ENCODE measurements at regions not wholly inside any gene's neighbourhood (a gene's known extent, or its start where the extent isn't known, plus 50 kb on each side); places are given as distances from the start of the nearest gene placed in this dataset.

DNA sequence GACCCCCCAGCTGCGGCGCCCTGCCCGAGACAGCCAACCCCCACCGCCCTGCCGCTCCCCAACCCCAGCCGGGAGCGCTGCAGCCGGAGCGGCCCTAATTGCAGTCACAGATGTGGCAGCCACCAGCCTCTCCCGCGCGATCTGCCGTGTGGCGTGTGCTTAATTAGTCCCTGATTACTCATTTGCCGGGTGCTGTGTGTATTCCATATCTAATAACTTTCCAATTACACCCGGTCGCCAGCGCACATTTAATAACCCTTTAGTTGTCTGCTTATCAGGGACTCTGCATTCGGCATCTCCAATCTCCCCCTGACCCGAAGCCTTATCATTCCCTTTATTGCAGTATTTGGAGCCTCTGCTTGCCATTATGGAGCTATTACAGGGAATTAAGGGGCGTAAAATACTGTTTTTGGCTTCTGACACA, 236.7 kb upstream of the CIBAR2 start:
- Histone ChIP-seq H2BK120ac (ENCODE audit: low read depth, low read length, poor library complexity, severe bottlenecking) (no peak overlapping the region), H3K23me2 (ENCODE audit: insufficient read length, low read depth, low read length, poor library complexity, severe bottlenecking) (no peaks in the 10 kb centered on the region), H3K9me3 (ENCODE audit: control insufficient read depth, low read depth, low read length) (no peaks in the 10 kb centered on the region), H3K14ac (ENCODE audit: insufficient read depth, low read length) (no peak overlapping the region), H3K27ac (ENCODE audit: insufficient read length, low read depth, low read length) (no peak overlapping the region), H4K20me1 (ENCODE audit: control insufficient read depth, insufficient read depth, insufficient read length) (peaks cover 2% of the 10 kb centered on the region), H2AK5ac (ENCODE audit: insufficient read length, low read length) (no peak overlapping the region), H3K4ac (ENCODE audit: low read depth, low read length) (no peak overlapping the region), H4K8ac (replicated peaks; ENCODE audit: insufficient read length, low read depth, low read length) (no peak overlapping the region), H3T11ph (ENCODE audit: low read length) (no peak overlapping the region), H3K4me2 (ENCODE audit: insufficient read depth, insufficient read length, low read length) (no peak overlapping the region), H3K4me1 (ENCODE audit: insufficient read depth, low read length) (no peaks in the 10 kb centered on the region), H3K79me2 (ENCODE audit: insufficient read depth, low read length) (no peaks in the 10 kb centered on the region), H3K27me3 (ENCODE audit: insufficient read depth, low read length) (no peaks in the 10 kb centered on the region), H4K5ac (ENCODE audit: insufficient read length, low read depth, low read length) (no peak overlapping the region), H2BK15ac (ENCODE audit: low read depth, low read length) (no peak overlapping the region), H3K56ac (ENCODE audit: insufficient read length, low read depth, low read length) (no peak overlapping the region), H2BK5ac (ENCODE audit: insufficient read length, low read length) (no peak overlapping the region), H3K79me1 (ENCODE audit: insufficient read depth, low read depth, low read length, poor library complexity, severe bottlenecking) (no peaks in the 10 kb centered on the region), H2BK20ac (ENCODE audit: low read depth, low read length, poor library complexity, severe bottlenecking) (no peak overlapping the region), H3K9ac (ENCODE audit: extremely low read depth, insufficient read length, low read length) (no peak overlapping the region), H2BK12ac (ENCODE audit: insufficient read length, low read depth, low read length) (no peak overlapping the region), H2AFZ (ENCODE audit: low read length) (no peak overlapping the region), H4K91ac (ENCODE audit: insufficient read length, low read depth, low read length) (no peak overlapping the region), H3K23ac (ENCODE audit: insufficient read length, low read depth, low read length) (no peak overlapping the region), H3K18ac (ENCODE audit: insufficient read length, low read depth, low read length) (no peak overlapping the region)
- Mint-ChIP-seq H3K9me3 (peaks cover 8 to 9% of the 10 kb centered on the region in 2 experiments), H3K36me3 (ENCODE audit: insufficient read depth in 1 of 3, low read depth in 3 of 3) (peaks cover 3 to 10% (median 7%) of the 10 kb centered on the region in 3 experiments; a peak in 6 of 7 replicates), H3K4me1 (peaks cover 11 to 28% of the 10 kb centered on the region in 2 experiments), H3K4me3 (no peak overlapping the region), H3K27me3 (ENCODE audit: low read depth) (peaks cover 9% of the 10 kb centered on the region), H3K27ac (no peak overlapping the region)
- WGBS (ENCODE audit: extremely low coverage, insufficient read length, low lambda C conversion rate), result no CpG with 5 or more reads among the region's 21 CpGs
- DNase-seq, result no peak
- TF ChIP-seq CTCF (conservative IDR thresholded peaks at IDR 0.05), result no peak

Measured in H9 (cell line).